Fibroblast of lung (primary cell): ENCODE measurements at regions not wholly inside any gene's neighbourhood (a gene's known extent, or its start where the extent isn't known, plus 50 kb on each side); places are given as distances from the start of the nearest gene placed in this dataset.

Experiments used
- DNase-seq, 2 donors: peaks; one replicate each; pipeline versions ENCODE4 v3.0.0 to v3.0.0-alpha.2; 2010; ENCODE audit warnings: low read depth in 2 of 2
- H2AFZ ChIP-seq: 2 replicates; pipeline ENCODE4 v1.5.1; 2012; ENCODE audit warnings: low read length, control low read depth, inconsistent platforms
- H3K27ac ChIP-seq: 2 replicates; pipeline ENCODE4 v1.5.1; 2011; ENCODE audit warnings: low read length, control low read depth; ENCODE audit not compliant: insufficient read depth
- H3K27me3 ChIP-seq: 2 replicates; pipeline ENCODE4 v1.5.1; 2011; ENCODE audit warnings: mild to moderate bottlenecking, low read length; ENCODE audit not compliant: control insufficient read depth, insufficient read depth
- H3K36me3 ChIP-seq: 2 replicates; pipeline ENCODE4 v1.5.1; 2011; ENCODE audit warnings: low read length; ENCODE audit not compliant: control insufficient read depth, insufficient read depth
- H3K4me1 ChIP-seq: 2 replicates; pipeline ENCODE4 v1.5.1; 2011; ENCODE audit warnings: low read length; ENCODE audit not compliant: control insufficient read depth, insufficient read depth; ENCODE audit errors: extremely low read depth
- H3K4me2 ChIP-seq: 2 replicates; pipeline ENCODE4 v1.5.1; 2011; ENCODE audit warnings: low read length, control low read depth; ENCODE audit not compliant: insufficient read depth; ENCODE audit errors: extremely low read depth
- H3K4me3 ChIP-seq, 4 experiments: fragments of 200-600 bp in 1 of 4; sonication (generic) in 1 of 4; replicated peaks in 1 of 4; 2 replicates each; pipeline ENCODE4 v1.5.1; 2011 to 2016; ENCODE audit warnings: low read length in 4 of 4, low read depth in 3 of 4, mild to moderate bottlenecking in 3 of 4, control low read depth in 2 of 4, inconsistent platforms in 1 of 4, mixed read lengths in 1 of 4; ENCODE audit not compliant: insufficient read depth in 1 of 4; ENCODE audit errors: control extremely low read depth in 1 of 4
- H3K79me2 ChIP-seq: 2 replicates; pipeline ENCODE4 v1.5.1; 2012; ENCODE audit warnings: mild to moderate bottlenecking, low read length, inconsistent platforms; ENCODE audit not compliant: control insufficient read depth, insufficient read depth
- H3K9ac ChIP-seq: 2 replicates; pipeline ENCODE4 v1.5.1; 2011; ENCODE audit warnings: mild to moderate bottlenecking, low read length, control low read depth; ENCODE audit not compliant: insufficient read depth
- H3K9me3 ChIP-seq: 2 replicates; pipeline ENCODE4 v1.5.1; 2012; ENCODE audit warnings: low read depth, low read length; ENCODE audit not compliant: control insufficient read depth, insufficient read depth
- H4K20me1 ChIP-seq: 2 replicates; pipeline ENCODE4 v1.5.1; 2011; ENCODE audit warnings: low read length; ENCODE audit not compliant: control insufficient read depth, insufficient read depth; ENCODE audit errors: extremely low read depth
- CTCF ChIP-seq, 2 donors: IDR thresholded peaks in 1 of 2; conservative IDR thresholded peaks in 1 of 2; 1 replicate in 1 of 2; 2 replicates in 1 of 2; pipeline ENCODE4 v1.5.1; 2011 to 2012; ENCODE audit warnings: low read length in 2 of 2, control low read depth in 1 of 2, inconsistent platforms in 1 of 2, low read depth in 1 of 2, mild to moderate bottlenecking in 1 of 2
- EZH2 ChIP-seq: IDR thresholded peaks from 2 replicates; pipeline ENCODE4 v1.5.1; 2012; ENCODE audit warnings: low read length, control low read depth, mild to moderate bottlenecking; ENCODE audit errors: missing control alignments

- Histone ChIP-seq H3K4me2 (no peak overlapping the region), H2AFZ (no peak overlapping the region), H3K27me3 (no peaks in the 10 kb centered on the region), H3K9ac (no peak overlapping the region), H3K9me3 (no peaks in the 10 kb centered on the region), H3K4me1 (peaks cover 4% of the 10 kb centered on the region), H3K27ac (no peak overlapping the region), H3K4me3 (no peak overlapping the region), H3K79me2 (no peaks in the 10 kb centered on the region), H4K20me1 (no peaks in the 10 kb centered on the region), H3K36me3 (no peaks in the 10 kb centered on the region)
- TF ChIP-seq CTCF (conservative IDR thresholded peaks at IDR 0.05 in 1 of 2, IDR thresholded peaks at IDR 0.05 in 1 of 2; ENCODE audit: low read depth in 1 of 2, low read length in 2 of 2) (no peak), EZH2 (no peak)
- no peak for DNase-seq
Observed at GRCh38 chr6:113343940-113344339, 513.2 kb upstream of the MARCKS start.

GRCh38 chr6:113344969-113345368 lies 512.2 kb upstream of the MARCKS start:
- H3K9ac ChIP-seq, result no peak overlapping the region
- no peaks in the 10 kb centered on the region for H4K20me1 ChIP-seq
- H3K79me2 ChIP-seq, result no peaks in the 10 kb centered on the region
- H2AFZ ChIP-seq, result no peak overlapping the region
- TF ChIP-seq EZH2, result no peak
- no peak for TF ChIP-seq CTCF (conservative IDR thresholded peaks at IDR 0.05 in 1 of 2, IDR thresholded peaks at IDR 0.05 in 1 of 2; ENCODE audit: low read depth in 1 of 2, low read length in 2 of 2)
- no peak overlapping the region for H3K4me2 ChIP-seq
- peaks cover 4% of the 10 kb centered on the region for H3K4me1 ChIP-seq
- no peak overlapping the region for H3K4me3 ChIP-seq
- no peaks in the 10 kb centered on the region for H3K9me3 ChIP-seq
- no peaks in the 10 kb centered on the region for H3K27me3 ChIP-seq
- H3K36me3 ChIP-seq, result no peaks in the 10 kb centered on the region
- no peak overlapping the region for H3K27ac ChIP-seq
- DNase-seq, result peak in 1 of 2 donors; percentile 72

GRCh38 chr6:113347436-113347835 lies 509.7 kb upstream of the MARCKS start:
- Histone ChIP-seq H3K9me3 (no peaks in the 10 kb centered on the region), H3K27ac (no peak overlapping the region), H4K20me1 (no peaks in the 10 kb centered on the region), H3K79me2 (no peaks in the 10 kb centered on the region), H3K4me3 (no peak overlapping the region), H3K9ac (no peak overlapping the region), H3K27me3 (no peaks in the 10 kb centered on the region), H3K4me1 (peaks cover 18% of the 10 kb centered on the region), H2AFZ (no peak overlapping the region), H3K4me2 (no peak overlapping the region), H3K36me3 (no peaks in the 10 kb centered on the region)
- DNase-seq, result peak; percentile 24 to 88
- TF ChIP-seq EZH2 (no peak), CTCF (conservative IDR thresholded peaks at IDR 0.05 in 1 of 2, IDR thresholded peaks at IDR 0.05 in 1 of 2; ENCODE audit: low read depth in 1 of 2, low read length in 2 of 2) (no peak)
